DMS79 (cell line): ENCODE measurements at regions not wholly inside any gene's neighbourhood (a gene's known extent, or its start where the extent isn't known, plus 50 kb on each side); places are given as distances from the start of the nearest gene placed in this dataset.
"Not testable (repeated sequence)": the region's sequence is repeated elsewhere in the genome, so short reads cannot be mapped to it uniquely, and the experiment has no call there.

Source experiments
- DNase-seq: peaks from one replicate; lab custom pipeline; 2025; lab: John Stamatoyannopoulos, UW

GRCh38 chr3:177705976-177706823 lies 508.9 kb upstream of the TBL1XR1 start:
- DNase-seq, result no peak

GRCh38 chr3:177709470-177709869 lies 512.2 kb upstream of the TBL1XR1 start:
- not testable (repeated sequence) for DNase-seq

DNA sequence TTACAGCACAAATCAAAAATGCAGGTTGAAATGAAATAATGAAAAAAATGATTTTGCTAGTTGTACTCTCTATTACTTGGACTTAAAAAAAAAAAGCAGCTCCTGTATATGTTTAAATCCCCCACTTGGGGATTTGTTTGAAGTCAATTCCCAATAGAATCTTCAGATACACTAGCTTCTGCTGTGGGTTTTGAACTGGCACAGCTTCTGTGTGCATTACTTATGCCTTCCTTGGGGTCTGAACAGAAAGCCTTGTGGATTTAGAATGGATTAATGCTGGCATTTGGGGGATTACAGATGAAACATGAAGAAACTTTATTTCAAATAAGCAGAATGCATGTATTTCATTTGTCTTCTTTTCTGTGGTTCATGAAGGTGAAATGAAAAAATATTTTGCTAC lies 513.2 kb upstream of the TBL1XR1 start:
- DNase-seq, result no peak

GRCh38 chr3:177711637-177712036 lies 514.4 kb upstream of the TBL1XR1 start:
- DNase-seq, result no peak

DNA sequence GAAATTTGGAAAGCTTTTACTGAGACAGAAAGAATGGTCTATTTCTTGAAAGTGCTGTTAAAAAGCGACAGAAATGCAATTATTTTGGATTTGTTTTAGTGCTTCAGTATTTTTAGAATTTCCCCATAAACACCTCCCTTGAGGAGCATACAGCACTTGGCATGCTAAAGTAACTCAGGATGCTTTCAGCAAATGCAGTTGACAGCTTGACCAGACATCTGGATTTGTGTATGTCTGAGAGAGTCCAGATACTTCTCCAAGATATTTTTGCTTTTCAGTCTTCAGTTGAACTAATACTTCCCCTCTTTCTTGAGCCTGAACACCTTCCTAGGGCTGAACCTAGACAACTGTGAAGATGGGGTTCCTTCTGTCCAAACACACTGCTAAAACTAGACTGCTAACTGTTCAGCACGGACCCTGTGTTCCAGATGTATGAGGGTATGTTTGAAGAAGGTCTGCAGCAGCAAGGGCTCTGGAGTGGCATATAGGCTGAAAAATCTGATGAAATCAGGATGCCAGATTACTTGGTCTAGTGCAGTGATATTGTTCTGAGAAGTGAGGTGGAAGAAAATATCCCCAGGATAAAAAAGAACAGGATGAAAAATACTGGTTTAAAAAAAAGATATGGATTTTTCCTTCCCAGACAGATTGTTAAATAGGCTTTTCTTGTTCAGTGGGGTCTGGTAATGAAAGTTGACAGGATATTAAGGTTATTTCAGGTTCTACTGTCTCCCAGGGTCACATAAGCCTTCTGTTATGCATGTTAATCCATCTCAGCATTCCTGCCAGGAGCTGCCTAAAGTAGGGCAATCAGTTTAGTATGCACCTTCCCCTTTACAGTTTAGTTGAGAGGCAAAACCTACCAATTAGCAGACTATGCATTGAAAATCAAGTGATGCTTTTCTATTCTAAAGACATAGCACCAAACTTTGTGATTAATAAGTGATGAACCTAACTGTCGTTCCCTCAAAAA lies 516.9 kb upstream of the TBL1XR1 start:
- DNase-seq, result no peak

DNA sequence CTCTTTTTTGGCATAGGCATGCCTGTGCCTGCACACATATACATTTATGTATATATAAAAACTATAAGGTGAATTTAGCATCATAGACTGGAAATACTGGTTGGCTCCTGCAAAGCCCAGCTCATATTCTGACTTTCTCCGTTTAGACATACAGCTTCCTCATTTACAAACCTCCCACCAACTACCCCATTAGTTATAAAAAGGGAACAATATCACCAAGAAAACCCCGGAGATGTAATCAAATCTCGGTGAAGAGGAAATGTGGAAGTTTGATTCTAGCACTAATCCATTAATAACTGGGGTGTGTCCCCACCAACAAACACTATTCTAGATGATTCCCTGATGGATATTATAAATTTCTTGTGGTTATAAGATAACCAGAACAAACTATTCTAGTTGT lies 517.7 kb upstream of the TBL1XR1 start:
- DNase-seq, result no peak

GRCh38 chr3:177715980-177716379 lies 518.7 kb upstream of the TBL1XR1 start:
- no peak for DNase-seq

- not testable (repeated sequence) for DNase-seq
These were observed 523.6 kb upstream of the TBL1XR1 start for GRCh38 chr3:177720927-177721326.

DNA sequence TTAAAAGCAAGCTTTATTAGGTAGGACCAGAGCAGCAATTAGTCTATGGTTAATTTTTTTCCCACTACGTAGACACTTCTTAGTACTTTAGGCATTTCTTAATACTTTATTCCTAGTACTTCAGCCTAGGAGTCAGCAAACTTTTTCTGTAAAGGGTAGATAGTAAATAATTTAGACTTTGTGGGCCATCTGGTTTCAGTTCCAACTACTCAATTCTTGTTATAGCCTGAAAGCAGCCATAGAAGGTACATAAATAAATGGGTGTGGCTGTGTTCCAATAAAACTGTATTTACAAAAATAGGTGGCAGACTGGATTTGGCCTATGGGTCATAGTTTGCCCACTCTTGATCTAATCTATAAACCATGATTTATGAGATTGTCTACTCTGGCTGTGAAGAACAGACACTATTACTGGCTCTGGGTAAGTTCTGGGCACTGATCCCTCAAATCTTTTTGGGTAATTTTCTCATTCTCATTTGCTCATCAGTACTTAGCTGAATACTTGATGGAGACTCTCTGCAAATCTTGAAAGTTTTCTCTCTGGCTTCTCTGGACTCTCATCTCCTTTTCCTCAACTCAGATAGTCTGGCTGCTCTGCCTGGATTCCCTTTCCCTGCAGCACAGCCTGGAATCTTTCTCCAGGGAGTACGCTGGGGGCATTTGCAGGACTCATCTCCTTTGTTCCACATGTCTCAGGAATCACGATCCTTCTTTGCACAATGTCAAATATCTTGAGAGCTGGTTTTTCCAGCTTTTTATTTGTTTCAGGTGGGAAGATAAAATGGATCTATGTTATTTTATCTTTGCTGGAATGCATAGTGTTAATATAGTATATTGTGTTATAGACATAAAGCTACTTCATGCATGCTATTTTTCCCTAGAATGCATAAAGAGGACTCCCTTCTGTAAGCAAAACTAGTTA lies 524.8 kb upstream of the TBL1XR1 start:
- no peak for DNase-seq

DNA sequence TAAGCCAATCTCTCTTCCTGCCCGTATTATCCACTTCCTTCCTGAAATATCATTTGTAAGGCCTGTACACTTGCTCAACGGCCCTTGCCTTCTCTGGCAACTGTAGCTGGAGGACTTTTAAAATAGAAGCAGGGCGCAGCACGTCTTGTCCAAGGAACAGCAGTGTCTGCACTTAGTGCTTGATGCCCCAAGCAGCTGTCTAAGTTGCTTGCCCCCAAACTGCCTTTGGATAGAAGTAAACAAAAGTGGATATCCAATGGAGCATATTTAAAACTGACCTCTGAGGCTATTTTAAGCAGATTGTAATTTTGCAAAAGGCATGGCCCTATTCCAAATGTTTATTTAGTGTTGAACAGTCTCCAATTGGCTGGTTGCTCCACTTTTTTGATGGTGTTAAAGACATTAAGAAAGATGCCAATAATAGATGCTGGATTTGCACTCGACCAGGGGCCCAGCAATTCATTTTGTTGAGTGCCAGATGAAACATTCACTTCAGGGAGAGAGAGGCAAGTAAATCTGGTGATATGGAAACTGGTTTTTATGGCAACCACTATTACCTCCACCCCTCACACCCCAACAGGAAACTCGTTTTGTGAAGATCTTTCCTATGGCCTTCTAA lies 526.8 kb upstream of the TBL1XR1 start:
- peak; percentile 58 for DNase-seq

DNA sequence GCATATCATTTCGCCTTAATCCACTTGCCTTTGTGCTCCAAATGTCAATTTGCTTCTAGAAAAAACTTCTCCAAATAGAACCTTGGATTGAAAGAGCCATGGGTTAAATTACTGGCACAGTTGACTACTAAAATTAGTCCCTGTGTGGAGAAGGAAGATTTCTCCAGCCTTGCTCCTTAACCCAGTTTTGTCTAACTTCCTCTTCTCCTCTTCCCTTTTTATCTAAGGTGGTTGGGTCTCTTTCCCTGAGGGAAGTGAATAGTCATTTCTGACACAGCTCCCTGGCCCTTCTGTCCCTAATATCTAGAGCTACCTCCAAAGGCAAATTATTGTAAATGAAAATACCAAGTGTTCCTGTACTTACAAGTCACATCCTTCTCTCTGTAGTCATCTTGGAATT lies 527.9 kb upstream of the TBL1XR1 start:
- DNase-seq, result no peak

DNA sequence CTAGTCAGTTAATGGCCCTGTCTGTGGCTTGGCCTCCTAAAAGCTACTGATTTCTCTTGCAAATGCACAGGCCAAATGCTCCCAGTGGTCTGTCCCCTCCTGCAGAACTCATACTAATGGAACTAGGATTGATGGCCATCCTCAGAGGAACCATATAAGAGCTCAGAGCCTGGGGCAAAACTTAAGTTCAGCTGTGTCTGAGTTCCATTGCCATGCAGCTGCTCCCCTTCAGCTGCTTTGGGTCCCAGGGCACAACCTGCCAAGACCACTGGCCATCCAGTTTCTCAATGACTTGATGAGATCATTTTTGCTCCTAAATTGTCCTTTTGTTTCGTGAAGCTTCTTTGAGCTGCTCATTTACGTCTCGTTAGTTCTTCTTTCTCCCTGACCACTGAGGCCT lies 529.5 kb upstream of the TBL1XR1 start:
- no peak for DNase-seq

- DNase-seq, result no peak
These were observed 532.8 kb upstream of the TBL1XR1 start for GRCh38 chr3:177729956-177730681.

GRCh38 chr3:177730814-177731213 lies 533.5 kb upstream of the TBL1XR1 start:
- DNase-seq, result no peak

DNA sequence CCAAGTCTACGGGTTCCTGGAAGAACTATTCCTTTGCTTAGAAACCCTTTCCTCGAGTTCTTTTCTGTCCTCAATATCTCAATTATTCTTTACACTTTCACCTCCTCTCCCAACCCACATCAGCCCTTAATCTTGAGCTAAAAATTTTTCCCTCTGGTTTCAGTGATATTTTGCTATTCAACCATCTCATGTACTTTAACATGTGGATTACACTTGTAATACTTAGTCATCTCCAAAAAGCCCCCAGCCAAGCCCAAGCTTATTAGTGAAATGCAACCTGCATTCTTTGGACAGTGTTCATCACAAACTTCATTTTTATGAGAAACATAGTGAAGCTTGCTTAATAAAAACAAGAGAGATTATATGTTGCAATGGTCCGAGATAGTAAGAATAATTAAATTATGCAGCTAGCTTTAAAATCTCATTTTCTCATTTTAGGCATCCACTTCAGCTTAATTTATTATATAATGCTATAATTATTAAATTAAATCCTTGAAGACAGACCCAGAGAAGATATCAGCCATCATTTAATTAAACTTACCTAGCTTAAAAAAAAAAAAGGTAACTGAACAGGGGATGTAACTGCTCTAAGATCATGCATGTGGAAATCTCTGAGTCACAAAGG lies 534.5 kb upstream of the TBL1XR1 start:
- DNase-seq, result no peak

DNA sequence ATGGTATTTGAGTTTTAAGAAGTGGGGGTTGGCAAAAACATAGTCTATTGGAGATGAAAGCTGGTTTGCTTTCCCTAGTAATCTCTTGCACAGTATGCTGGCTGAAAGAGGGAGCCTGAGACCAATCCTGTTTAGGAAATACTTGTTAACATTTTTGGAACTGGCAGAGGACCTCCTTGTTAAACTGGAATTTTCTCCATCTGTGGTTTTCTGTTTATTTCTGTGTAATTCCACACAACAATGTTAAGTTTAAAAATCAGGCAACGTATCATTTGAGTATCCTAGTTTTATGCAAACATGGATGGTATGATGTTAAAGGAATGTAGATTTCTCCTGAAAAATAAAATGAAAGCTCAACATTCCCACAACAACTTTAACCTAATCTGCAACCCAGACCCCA lies 536.0 kb upstream of the TBL1XR1 start:
- DNase-seq, result no peak

DNA sequence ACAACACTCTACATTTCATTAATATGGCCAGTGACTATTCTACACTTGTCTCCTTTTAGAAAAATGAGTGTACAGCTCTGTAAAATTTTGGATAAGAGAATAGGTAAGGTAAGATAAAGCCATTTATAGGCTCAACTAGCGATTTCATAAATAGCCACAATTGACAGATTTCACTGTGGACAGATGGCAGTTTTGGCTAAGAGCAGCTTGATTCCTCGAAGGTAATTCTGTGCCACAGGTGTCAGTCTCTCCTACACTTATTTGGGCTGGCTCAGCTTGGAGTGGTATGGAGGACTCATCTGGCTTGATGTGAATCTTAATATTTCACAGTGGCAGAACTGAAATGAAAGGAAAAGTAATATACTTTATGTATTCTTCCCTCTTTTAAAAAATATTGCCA lies 536.7 kb upstream of the TBL1XR1 start:
- DNase-seq, result no peak

DNA sequence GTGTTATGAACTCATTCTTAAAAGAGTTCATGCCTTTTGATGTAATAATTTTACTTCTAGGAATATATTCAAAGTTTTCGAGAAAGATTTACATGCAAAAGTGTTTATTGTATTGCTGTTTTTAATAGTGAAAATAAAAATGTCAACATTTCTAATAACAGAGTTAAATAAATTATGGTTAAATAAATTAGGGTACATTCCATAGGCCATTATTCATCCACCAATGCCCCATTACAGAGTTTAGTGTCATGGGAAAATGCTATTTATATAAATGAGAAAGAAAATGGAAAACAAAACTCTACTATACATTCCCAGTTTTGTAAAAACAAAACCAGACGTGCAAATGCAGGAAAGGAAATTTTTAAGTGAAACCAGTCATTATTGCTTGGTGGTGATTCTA lies 538.1 kb upstream of the TBL1XR1 start:
- DNase-seq, result no peak

- no peak for DNase-seq
These were observed 542.2 kb upstream of the TBL1XR1 start for GRCh38 chr3:177739461-177739860.

GRCh38 chr3:177740254-177740653 lies 543.0 kb upstream of the TBL1XR1 start:
- no peak for DNase-seq
